ENCODE measurements at regions not wholly inside any gene's neighbourhood (a gene's known extent, or its start where the extent isn't known, plus 50 kb on each side); places are given as distances from the start of the nearest gene placed in this dataset.

GRCh38 chr16:51085271-51085670, 65.8 kb downstream of the SALL1 start:
- Mint-ChIP-seq H3K4me3 (no peak overlapping the region), H3K9me3 (peaks cover 0 to 8% of the 10 kb centered on the region in 2 donors), H3K27ac (no peak overlapping the region), H3K4me1 (no peaks in the 10 kb centered on the region), H3K27me3 (no peaks in the 10 kb centered on the region)
- ATAC-seq: no peak
- DNase-seq: no peak

GRCh38 chr16:51084074-51084928, 66.8 kb downstream of the SALL1 start:
- H3K27ac Mint-ChIP-seq: no peak overlapping the region
- no peaks in the 10 kb centered on the region for H3K27me3 Mint-ChIP-seq
- peaks cover 4 to 14% of the 10 kb centered on the region in 2 donors for H3K9me3 Mint-ChIP-seq
- H3K4me3 Mint-ChIP-seq: no peak overlapping the region
- no peak for DNase-seq
- H3K4me1 Mint-ChIP-seq: no peaks in the 10 kb centered on the region
- no peak for ATAC-seq

- Mint-ChIP-seq H3K27me3 (no peaks in the 10 kb centered on the region), H3K4me3 (no peak overlapping the region), H3K4me1 (no peaks in the 10 kb centered on the region), H3K27ac (peak overlapping the region in 1 of 2 donors; percentile 57), H3K9me3 (peaks cover 6 to 9% of the 10 kb centered on the region in 2 donors)
- no peak for DNase-seq
- no peak for ATAC-seq
Observed at GRCh38 chr16:51072591-51072990, 78.5 kb downstream of the SALL1 start.

- no peak for DNase-seq
- Mint-ChIP-seq H3K4me1 (no peaks in the 10 kb centered on the region), H3K4me3 (no peak overlapping the region), H3K27ac (no peak overlapping the region), H3K9me3 (peaks cover 4 to 6% of the 10 kb centered on the region in 2 donors), H3K27me3 (no peaks in the 10 kb centered on the region)
- ATAC-seq: no peak
Observed at GRCh38 chr16:51071326-51071725, 79.7 kb downstream of the SALL1 start.

GRCh38 chr16:51067352-51067751, 83.7 kb downstream of the SALL1 start:
- ATAC-seq (no peak), DNase-seq (no peak)

GRCh38 chr16:51062039-51062438, 89.0 kb downstream of the SALL1 start:
- H3K4me3 Mint-ChIP-seq: no peak overlapping the region
- H3K4me1 Mint-ChIP-seq: no peaks in the 10 kb centered on the region
- H3K27ac Mint-ChIP-seq: no peak overlapping the region
- no peaks in the 10 kb centered on the region for H3K9me3 Mint-ChIP-seq
- DNase-seq: no peak
- ATAC-seq: no peak
- H3K27me3 Mint-ChIP-seq: peaks cover 6% of the 10 kb centered on the region

More at GRCh38 chr16:51067352-51067751, 83.7 kb downstream of the SALL1 start:
- peaks cover 0 to 4% of the 10 kb centered on the region in 2 donors for H3K9me3 Mint-ChIP-seq
- no peak overlapping the region for H3K4me3 Mint-ChIP-seq
- H3K27ac Mint-ChIP-seq: no peak overlapping the region
- no peaks in the 10 kb centered on the region for H3K27me3 Mint-ChIP-seq
- no peaks in the 10 kb centered on the region for H3K4me1 Mint-ChIP-seq

- DNase-seq (no peak), ATAC-seq (no peak)
- Mint-ChIP-seq H3K9me3 (no peaks in the 10 kb centered on the region), H3K27ac (no peak overlapping the region), H3K27me3 (peaks cover 9% of the 10 kb centered on the region), H3K4me3 (no peak overlapping the region), H3K4me1 (no peaks in the 10 kb centered on the region)
Observed at GRCh38 chr16:51061328-51061727, 89.7 kb downstream of the SALL1 start.

- ATAC-seq (no peak), DNase-seq (no peak)
- no peaks in the 10 kb centered on the region for H3K4me1 Mint-ChIP-seq
- no peak overlapping the region for H3K27ac Mint-ChIP-seq
- no peak overlapping the region for H3K4me3 Mint-ChIP-seq
- H3K27me3 Mint-ChIP-seq: peaks cover 21% of the 10 kb centered on the region
- H3K9me3 Mint-ChIP-seq: no peaks in the 10 kb centered on the region
Observed at GRCh38 chr16:51057969-51058337, 93.1 kb downstream of the SALL1 start.

- Mint-ChIP-seq H3K4me3 (no peak overlapping the region), H3K27ac (no peak overlapping the region), H3K27me3 (peaks cover 21% of the 10 kb centered on the region), H3K4me1 (no peaks in the 10 kb centered on the region), H3K9me3 (no peaks in the 10 kb centered on the region)
- no peak for ATAC-seq
- no peak for DNase-seq
Observed at GRCh38 chr16:51057102-51057793, 93.8 kb downstream of the SALL1 start.

- Mint-ChIP-seq H3K4me3 (no peak overlapping the region), H3K9me3 (no peaks in the 10 kb centered on the region), H3K27me3 (peaks cover 21% of the 10 kb centered on the region), H3K27ac (no peak overlapping the region), H3K4me1 (no peaks in the 10 kb centered on the region)
- ATAC-seq (no peak), DNase-seq (no peak)
Observed at GRCh38 chr16:51056331-51056730, 94.7 kb downstream of the SALL1 start.

- Mint-ChIP-seq H3K4me1 (no peaks in the 10 kb centered on the region), H3K9me3 (no peaks in the 10 kb centered on the region), H3K27ac (peak overlapping the region in 1 of 2 donors; percentile 57), H3K4me3 (no peak overlapping the region), H3K27me3 (peaks cover 21% of the 10 kb centered on the region)
- DNase-seq (no peak), ATAC-seq (no peak)
Observed at GRCh38 chr16:51055434-51055833, 95.6 kb downstream of the SALL1 start.

- Mint-ChIP-seq H3K4me1 (no peaks in the 10 kb centered on the region), H3K9me3 (no peaks in the 10 kb centered on the region), H3K27me3 (peaks cover 21% of the 10 kb centered on the region), H3K4me3 (no peak overlapping the region), H3K27ac (no peak overlapping the region)
- ATAC-seq (no peak), DNase-seq (no peak)
Observed at GRCh38 chr16:51053775-51054174, 97.3 kb downstream of the SALL1 start.

- no peak overlapping the region for H3K27ac Mint-ChIP-seq
- no peak overlapping the region for H3K4me3 Mint-ChIP-seq
- DNase-seq: no peak
- peaks cover 13% of the 10 kb centered on the region for H3K27me3 Mint-ChIP-seq
- H3K4me1 Mint-ChIP-seq: no peaks in the 10 kb centered on the region
- ATAC-seq: no peak
- H3K9me3 Mint-ChIP-seq: no peaks in the 10 kb centered on the region
Observed at GRCh38 chr16:51051671-51052070, 99.4 kb downstream of the SALL1 start.

- H3K9me3 Mint-ChIP-seq: no peaks in the 10 kb centered on the region
- DNase-seq (no peak), ATAC-seq (no peak)
- peaks cover 19% of the 10 kb centered on the region for H3K27me3 Mint-ChIP-seq
- H3K4me3 Mint-ChIP-seq: no peak overlapping the region
- no peaks in the 10 kb centered on the region for H3K4me1 Mint-ChIP-seq
- no peak overlapping the region for H3K27ac Mint-ChIP-seq
Observed at GRCh38 chr16:51050377-51050706, 100.7 kb downstream of the SALL1 start.

- H3K4me1 Mint-ChIP-seq: no peaks in the 10 kb centered on the region
- H3K27me3 Mint-ChIP-seq: peaks cover 16% of the 10 kb centered on the region
- H3K9me3 Mint-ChIP-seq: no peaks in the 10 kb centered on the region
- ATAC-seq: no peak
- no peak overlapping the region for H3K27ac Mint-ChIP-seq
- no peak for DNase-seq
- no peak overlapping the region for H3K4me3 Mint-ChIP-seq
Observed at GRCh38 chr16:51049678-51050376, 101.2 kb downstream of the SALL1 start.

- Mint-ChIP-seq H3K4me1 (no peaks in the 10 kb centered on the region), H3K27ac (no peak overlapping the region), H3K9me3 (no peaks in the 10 kb centered on the region), H3K4me3 (no peak overlapping the region), H3K27me3 (peaks cover 11% of the 10 kb centered on the region)
- DNase-seq (no peak), ATAC-seq (no peak)
Observed at GRCh38 chr16:51049276-51049675, 101.8 kb downstream of the SALL1 start.

All from stimulated activated naive CD8-positive, alpha-beta T cell treated with anti-CD3 and anti-CD28 coated beads, Interleukin-15, amount 100 ng/mL, for 72 hours (primary cell).